22Rv1 (cell line): ENCODE measurements at regions not wholly inside any gene's neighbourhood (a gene's known extent, or its start where the extent isn't known, plus 50 kb on each side); places are given as distances from the start of the nearest gene placed in this dataset.

Experiments
- H3K27ac ChIP-seq: fragments of 450-650 bp; 2 replicates; pipeline ENCODE4 v1.5.1; 2017
- ZFX ChIP-seq: fragments of 450-650 bp; IDR thresholded peaks from 2 replicates; pipeline ENCODE4 v1.6.1; 2017; ENCODE audit warnings: antibody characterized with exemption, borderline replicate concordance
- TF ChIP-seq, protein P1 (sequence below): fragments of 450-650 bp; IDR thresholded peaks from 2 replicates; pipeline ENCODE4 v1.5.1; 2017; ENCODE audit warnings: mild to moderate bottlenecking

DNA sequence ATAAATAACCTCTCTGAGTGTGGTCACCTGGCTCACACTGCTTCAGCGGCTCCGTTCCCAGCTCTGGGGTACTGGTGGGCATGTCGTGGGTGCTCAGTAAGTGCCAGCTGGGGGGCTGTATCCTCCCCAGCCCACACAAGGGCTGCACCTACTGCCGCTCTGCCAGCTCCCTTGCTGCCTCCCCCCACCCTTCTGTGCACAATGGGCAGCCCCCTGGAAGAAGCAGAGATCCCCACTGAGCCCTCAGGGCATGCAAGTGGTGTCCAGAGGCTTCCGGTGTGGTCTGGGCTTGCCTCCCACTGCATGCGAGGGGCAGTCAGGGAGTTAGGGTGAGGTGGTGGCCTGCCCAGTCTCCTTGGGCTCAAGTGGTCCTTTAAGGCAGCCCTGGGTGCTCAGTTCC, 58.3 kb upstream of the TRPM1 start:
- TF ChIP-seq, protein P1, sequence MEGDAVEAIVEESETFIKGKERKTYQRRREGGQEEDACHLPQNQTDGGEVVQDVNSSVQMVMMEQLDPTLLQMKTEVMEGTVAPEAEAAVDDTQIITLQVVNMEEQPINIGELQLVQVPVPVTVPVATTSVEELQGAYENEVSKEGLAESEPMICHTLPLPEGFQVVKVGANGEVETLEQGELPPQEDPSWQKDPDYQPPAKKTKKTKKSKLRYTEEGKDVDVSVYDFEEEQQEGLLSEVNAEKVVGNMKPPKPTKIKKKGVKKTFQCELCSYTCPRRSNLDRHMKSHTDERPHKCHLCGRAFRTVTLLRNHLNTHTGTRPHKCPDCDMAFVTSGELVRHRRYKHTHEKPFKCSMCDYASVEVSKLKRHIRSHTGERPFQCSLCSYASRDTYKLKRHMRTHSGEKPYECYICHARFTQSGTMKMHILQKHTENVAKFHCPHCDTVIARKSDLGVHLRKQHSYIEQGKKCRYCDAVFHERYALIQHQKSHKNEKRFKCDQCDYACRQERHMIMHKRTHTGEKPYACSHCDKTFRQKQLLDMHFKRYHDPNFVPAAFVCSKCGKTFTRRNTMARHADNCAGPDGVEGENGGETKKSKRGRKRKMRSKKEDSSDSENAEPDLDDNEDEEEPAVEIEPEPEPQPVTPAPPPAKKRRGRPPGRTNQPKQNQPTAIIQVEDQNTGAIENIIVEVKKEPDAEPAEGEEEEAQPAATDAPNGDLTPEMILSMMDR = no peak
- TF ChIP-seq ZFX = no peak

DNA sequence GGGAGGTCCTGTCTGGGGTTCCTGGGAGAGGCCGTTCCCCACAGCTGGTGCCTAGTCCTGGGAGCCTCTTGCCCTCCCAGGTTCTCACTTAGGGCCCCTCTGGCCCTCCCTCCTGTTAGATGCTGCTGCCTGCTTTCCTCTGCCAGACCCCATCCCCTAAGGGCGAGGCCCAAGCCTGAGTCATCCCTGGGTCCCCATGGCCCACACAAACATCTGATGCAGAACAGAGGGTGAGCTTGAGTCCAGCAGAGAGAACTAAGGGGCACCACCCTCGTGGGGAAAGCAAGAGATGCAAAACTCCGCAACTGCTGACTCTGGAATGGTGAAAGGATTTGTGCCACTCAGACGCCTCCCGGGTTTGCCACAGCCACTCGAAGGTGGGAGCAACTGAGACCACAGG, 58.8 kb upstream of the TRPM1 start:
- no peak for TF ChIP-seq ZFX
- TF ChIP-seq, protein P1 = no peak
- no peak overlapping the region for H3K27ac ChIP-seq

More for the DNA sequence above, 58.3 kb upstream of the TRPM1 start:
- no peak overlapping the region for H3K27ac ChIP-seq

DNA sequence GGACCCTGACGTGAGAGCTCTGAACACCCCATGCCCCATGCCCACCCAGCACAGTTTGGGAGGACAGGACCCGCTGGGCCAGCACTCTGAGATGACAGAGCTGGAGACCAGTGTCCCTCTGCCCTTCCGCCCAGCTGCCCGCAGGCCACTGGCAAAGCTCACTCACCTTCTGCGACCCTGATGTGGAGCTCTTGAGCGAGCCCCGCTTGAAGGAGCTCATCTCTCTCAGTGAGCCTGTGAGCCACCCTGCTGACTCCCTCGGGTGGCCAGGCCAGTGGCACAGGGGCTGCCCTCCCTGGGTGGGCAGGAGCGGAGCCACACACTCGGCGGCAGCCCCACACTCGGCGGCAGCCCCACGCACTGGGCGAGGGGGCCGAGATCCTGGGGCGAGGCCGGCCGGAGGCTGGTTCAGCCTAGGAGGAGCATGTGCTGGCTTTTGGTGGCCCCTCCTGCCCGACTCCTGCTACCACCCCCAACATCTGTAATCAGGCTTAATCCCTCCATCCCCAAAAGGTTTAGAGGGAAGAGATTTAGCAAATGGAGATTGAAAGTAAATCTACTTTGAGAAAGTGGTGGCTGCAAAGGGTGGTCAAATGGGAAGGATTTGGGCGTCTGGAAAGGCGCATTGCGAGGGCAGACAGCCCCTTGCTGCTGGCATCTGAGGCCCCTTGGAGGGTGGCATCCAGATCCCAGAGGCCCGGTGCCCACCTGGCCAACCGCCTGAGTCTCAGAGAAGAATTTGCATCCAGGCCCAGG, 59.4 kb upstream of the TRPM1 start:
- TF ChIP-seq ZFX = no peak
- TF ChIP-seq, protein P1 = no peak
- H3K27ac ChIP-seq = no peak overlapping the region

DNA sequence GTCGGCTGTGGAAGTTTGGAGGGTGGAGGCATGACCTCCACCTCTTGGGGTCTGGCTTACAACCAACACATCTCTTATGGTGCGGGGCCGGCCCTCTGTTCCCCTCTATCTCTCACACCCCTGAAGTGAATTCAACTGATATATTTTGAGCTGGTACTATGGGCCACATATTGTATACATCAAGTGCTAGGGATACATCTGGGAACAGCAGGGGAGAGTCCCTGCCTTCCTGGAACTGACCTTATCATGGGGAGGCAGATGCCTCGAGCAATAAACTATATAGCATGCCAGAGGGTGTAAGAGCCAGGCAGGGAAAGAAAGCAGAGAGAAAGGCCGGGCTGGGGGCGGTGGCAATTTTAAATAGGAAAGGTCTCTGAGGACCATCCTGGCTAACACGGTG, 60.4 kb upstream of the TRPM1 start:
- no peak for TF ChIP-seq ZFX
- TF ChIP-seq, protein P1 = no peak
- no peak overlapping the region for H3K27ac ChIP-seq

DNA sequence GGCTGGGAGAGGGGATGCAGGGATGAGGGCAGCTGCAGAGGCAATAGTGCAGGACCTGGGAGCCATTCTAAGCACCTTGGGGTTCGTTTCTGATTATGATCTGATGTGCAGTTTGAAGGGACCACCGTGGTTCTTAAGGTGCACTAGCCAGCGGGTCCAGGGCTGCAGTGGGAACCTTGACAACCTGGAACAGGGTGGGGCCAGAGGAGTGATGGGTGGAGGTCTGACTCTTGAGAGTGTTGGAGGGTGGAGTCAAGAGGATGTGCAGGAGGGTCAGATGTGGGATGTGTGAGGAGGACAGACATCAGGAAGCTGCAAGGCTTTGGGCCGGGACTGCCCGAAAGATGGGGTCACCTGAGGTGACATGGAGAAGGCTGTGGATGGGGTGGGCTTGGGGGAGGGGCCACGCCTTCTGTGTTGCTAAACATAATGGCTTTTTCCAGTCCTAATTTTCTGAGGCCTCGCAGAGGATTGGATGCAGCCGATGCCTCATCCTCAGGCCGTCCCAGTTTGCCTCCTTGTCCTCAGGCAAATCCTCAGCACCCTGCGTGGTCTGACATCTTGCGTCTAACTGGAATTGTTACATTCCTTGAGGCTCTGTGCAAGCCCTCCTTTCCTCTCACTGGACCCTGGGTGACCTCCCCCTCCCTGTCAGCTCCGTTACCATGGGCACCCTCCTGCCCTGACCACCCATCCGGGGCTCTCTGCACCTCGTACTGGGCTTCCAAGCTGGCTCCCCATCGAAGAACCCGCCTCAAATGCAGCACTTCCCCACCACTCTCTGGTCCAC, 61.4 kb upstream of the TRPM1 start:
- H3K27ac ChIP-seq = no peak overlapping the region
- no peak for TF ChIP-seq ZFX
- TF ChIP-seq, protein P1 = no peak

DNA sequence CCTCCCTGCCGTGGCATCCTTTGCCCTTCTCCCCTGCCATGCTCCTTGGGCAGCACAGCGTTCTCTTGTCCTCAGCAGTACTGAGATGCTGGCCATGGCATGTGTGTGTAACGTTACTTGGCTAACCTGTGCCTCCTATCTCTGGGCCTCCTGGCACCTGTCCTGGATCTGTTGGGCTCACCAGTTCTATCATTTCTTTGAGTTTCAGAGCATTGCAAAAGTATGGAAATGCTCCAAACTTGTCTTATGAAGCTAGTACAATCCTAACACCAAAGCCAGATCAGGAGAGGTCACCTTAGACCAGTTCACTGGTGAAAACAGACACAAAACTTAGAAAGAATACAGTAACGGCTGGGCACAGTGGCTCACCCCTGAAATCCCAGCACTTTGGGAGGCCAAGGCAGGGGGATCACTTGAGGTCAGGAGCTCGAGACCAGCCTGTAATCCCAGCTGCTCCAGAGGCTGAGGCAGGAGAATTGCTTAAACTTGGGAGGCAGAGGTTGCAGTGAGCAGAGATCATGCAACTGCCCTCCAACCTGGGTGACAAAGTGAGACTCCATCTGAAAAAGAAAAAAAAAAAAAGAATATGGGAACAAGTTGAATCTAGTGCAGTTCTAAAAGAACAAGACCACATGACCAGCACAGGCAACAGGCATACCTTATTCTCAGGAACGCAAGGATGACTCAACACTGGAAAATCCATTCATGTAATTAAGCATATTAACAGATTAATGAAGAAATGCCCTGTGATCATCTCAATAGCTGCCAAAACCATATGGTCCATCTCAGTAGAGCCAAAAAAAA, 62.4 kb upstream of the TRPM1 start:
- H3K27ac ChIP-seq = no peak overlapping the region
- no peak for TF ChIP-seq ZFX
- TF ChIP-seq, protein P1 = no peak
